ENCODE measurements at regions not wholly inside any gene's neighbourhood (a gene's known extent, or its start where the extent isn't known, plus 50 kb on each side); places are given as distances from the start of the nearest gene placed in this dataset.
"Not testable (repeated sequence)": the region's sequence is repeated elsewhere in the genome, so short reads cannot be mapped to it uniquely, and the experiment has no call there.

DNA sequence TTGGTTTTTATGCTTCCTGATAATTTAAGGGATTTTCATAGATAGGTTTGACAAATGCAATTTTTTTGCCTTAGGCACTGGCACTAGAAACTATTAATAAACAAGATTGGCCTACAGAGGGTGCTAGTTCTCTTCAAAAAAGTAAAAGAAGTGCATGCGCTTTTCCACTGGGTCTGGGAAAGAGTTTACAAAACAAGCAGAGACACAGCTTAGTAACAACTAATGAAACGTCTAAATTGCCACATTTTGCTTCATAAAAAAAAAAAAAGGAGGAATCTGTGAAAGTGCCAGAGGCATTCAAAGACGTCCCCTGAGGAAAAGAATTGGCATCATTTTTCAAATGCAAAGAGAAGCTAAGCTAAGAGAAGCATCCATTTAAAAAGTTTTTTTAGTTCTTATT lies 58.3 kb upstream of the EEA1 start:
- peak; percentile 9 for DNase-seq

DNA sequence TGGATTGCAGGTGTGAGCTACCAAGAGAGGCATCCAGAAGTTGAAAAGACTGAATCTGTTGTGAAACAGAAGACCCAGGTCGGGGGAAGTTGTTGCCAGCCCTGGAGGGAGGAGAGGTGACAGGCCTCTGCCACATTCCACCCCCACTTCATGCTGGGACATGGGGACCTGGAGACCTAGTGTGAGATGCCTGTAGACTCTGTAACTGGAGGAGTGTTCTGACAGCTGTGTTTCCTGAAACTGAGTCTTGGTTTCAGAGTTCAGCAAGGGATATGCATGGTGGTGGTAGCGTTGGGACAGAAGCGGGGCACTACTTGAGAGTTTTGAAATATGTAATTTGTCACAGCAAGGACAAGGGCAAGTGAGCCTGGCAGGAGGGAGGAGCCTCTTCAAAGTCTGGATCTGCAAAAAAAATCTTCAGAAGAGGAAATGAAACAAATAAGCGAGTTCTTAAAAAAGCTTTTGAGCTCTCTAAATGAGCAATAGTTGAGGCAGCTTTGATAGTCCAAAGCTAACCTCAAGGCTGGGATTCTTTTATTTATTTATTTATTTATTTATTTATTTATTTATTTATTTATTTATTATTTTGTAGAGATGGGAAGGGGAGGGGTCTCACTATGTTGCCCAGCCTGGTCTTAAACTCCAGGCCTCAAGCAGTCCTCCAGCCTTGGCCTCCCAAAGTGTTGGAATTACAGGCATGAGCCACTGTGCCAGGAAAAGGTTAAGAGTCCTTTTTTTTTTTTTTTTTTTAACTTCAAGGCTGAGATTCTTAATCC lies 58.9 kb upstream of the EEA1 start:
- no peak for DNase-seq

DNA sequence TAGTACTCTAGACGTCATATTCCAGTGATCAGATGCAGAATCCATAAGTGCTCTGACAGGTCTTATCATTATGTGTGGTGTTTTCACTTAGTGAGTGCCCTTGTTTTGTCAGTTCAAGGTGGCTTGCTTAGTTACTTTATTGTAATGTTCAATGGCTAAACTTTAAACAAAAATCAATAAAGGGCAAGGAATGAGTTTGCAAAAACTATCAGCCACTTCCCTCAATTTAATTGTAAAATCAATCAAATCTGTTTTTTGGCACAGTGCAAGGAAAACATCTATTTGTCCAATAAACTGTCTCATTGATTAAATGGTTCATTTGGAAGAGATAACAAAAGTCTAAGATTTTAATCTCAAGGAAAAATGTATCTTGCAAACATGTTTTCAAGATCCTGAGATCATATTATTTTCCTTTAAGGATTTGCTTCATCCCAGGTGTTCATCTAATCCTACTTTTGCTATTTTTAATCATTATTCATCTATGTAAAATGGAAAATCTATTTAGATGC lies 59.6 kb upstream of the EEA1 start:
- DNase-seq, result no peak

- no peak for DNase-seq
Observed at GRCh38 chr12:92989715-92990484, 60.8 kb upstream of the EEA1 start.

DNA sequence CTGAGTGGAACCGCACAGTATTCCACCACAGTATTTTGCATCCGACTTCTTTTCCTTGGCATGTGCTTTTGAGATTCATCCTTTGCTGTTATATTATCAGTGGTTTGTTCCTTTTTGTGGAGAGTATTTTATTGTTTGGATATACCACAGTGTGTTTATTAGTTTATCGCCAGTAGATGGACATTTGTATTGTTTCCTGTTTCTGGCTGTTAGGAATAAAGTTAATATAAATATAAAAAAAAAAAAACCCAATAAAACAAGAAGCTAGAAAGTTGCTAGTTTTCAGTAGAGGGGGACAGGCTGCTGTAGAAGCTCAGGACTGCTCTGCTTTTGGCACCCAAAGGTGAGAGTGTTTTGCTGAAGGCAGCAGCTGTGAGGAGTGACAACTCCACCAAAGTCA lies 62.0 kb upstream of the EEA1 start:
- no peak for DNase-seq

- DNase-seq, result no peak
Observed at GRCh38 chr12:92992041-92992440, 62.9 kb upstream of the EEA1 start.

GRCh38 chr12:92993259-92993658 lies 64.2 kb upstream of the EEA1 start:
- DNase-seq, result no peak

DNA sequence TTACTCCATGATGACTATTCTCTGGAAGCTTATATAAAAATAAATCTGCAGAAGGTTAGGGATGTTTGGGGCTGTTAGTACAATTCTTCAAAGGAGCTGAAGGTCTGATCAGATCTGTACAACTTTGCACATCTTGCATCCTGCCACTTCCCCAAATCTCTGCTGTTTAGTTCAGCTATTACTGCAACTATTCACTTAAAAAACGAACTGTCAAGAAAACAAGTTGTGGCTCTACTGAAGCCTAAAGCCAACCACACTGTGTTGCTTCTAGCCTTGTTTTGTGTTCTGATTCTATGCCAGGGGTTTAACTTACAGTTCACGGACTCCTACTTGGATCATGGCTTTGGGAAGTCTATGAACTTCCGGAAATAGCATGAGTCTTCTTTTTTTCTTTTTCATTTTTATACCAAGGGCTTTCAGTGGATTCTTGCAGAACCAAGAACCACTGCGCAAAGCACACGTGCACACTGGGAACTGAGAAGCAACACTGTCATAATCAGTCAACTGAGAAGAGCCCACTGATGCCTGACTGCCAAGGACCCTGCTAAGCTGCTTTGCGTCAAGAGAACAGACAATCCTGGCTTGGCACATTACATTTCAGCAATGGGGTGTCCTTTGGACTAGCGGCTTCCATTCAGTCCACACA lies 66.3 kb upstream of the EEA1 start:
- no peak for DNase-seq

DNA sequence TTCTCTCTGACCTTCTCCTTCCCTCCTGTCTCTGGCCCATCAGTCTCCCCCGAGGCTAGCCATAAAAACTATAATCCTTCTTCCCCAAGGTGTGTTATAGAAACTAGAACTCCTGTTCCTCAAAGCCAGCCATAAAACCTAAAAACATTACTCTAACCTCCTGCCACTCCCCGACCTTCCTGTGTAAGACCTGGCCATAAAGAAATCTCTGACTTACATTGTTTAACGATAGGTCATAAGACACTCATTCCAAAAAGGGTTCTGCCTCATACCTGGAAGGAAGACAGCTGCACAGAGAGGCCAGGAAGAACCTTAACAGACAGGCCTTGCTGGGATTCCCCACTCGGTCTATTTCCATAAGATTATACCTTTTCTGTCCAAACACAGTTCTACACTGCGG lies 70.9 kb upstream of the EEA1 start:
- DNase-seq, result no peak

DNA sequence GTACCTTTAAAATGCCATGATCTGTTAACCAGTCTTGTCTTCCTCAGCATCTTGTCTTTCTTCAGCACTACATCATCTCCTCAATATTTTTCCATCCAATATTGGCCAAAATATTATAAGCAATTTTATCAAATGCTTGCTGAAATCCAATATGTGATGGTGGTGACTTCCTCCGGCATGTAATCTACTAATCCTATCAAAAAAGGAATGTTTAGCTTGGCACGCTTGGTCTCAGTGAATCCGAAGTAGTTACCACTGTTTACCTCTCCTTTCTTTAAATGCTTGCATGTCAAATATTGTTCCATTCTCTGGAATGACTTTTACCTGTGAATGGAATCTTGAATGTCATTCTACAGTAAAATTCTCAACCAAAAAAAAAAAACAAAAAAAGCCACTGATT lies 72.3 kb upstream of the EEA1 start:
- no peak for DNase-seq

GRCh38 chr12:93002293-93003054 lies 73.4 kb upstream of the EEA1 start:
- DNase-seq, result no peak

GRCh38 chr12:93003531-93004239 lies 74.6 kb upstream of the EEA1 start:
- no peak for DNase-seq

GRCh38 chr12:93005928-93006392 lies 76.9 kb upstream of the EEA1 start:
- DNase-seq, result no peak

- DNase-seq, result no peak
Observed at GRCh38 chr12:93006471-93007208, 77.5 kb upstream of the EEA1 start.

DNA sequence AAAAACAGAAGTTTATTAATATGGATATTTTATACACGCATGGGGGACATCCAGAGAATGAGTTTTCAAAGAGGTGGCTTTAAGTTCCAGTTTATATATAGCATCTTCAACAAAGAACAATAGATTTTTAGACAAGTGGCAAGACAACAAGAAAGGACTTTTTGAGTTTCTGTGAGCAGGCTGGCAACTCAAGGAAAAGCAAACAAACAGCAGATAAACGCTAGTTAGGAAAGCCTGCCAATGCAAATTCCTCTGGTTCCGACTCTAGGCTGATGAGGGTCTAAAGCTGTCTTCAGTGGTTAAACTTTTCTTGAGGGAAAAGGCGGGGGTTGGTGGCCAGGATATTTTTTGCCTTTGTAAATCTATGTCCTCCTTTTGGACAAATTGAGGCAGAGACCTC lies 78.4 kb upstream of the EEA1 start:
- DNase-seq, result no peak

GRCh38 chr12:93008044-93008778 lies 79.1 kb upstream of the EEA1 start:
- no peak for DNase-seq

DNA sequence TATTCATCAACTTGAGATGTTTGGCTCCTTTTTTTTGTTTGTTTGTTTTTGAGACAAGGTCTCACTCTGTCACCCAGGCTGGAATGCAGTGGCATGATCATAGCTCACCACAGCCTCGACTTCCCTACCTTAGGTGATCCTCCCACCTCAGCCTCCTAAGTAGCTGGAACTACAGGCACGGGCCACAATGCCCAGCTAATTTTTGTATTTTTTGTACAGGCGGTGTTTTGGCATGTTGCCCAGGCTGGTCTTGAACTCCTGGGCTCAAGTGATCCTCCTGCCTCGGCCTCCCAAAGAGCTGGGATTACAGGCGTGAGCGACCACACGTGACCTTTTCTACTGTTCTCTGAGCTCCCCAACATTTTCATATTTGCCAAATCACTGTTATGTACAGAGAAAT lies 79.8 kb upstream of the EEA1 start:
- not testable (repeated sequence) for DNase-seq

DNA sequence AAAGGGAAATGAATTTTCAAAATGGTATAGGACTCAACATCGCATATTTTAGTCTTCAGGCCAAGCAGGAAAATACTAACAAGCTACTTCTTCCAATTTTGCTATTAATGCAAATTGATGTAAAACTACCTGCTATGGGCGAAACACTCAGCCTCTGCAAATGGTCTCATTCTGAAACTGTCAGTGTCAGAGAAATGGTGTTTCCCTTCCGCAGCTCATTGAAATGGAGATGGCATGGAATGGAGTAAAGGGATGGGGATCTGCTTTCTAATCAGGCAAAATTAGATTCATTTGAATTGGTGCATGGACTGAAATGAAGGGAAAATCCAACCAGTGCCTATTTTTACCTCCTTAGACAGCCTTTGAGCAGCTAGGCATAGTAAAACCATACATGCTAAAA lies 80.4 kb upstream of the EEA1 start:
- no peak for DNase-seq

- no peak for DNase-seq
Observed at GRCh38 chr12:93010461-93010860, 81.4 kb upstream of the EEA1 start.

DNA sequence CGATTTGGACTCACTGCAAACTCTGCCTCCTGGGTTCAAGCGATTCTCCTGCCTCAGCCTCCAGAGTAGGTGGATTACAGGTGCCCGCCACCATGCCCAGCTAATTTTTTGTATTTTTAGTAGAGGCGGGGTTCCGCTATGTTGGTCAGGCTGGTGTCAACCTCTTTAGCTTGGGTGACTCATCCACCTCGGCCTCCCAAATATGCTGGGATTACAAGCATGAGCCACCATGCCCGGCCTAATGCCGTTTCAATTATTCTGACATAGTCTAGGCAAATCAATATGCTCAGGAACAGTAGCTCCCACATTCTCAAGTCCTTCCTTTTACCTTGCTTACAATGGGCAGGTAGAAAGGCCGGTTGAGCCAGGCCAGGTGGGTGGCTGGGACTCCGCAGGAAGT lies 82.0 kb upstream of the EEA1 start:
- DNase-seq, result no peak

Data from NCI-H524 treated with DMSO at 0.1 percent for 48 hours (cell line).